CD14-positive monocyte (primary cell): ENCODE measurements at regions not wholly inside any gene's neighbourhood (a gene's known extent, or its start where the extent isn't known, plus 50 kb on each side); places are given as distances from the start of the nearest gene placed in this dataset.

Source experiments
- DNase-seq, 3 donors: peaks; one replicate each; pipeline ENCODE4 v3.0.0-alpha.2; 2011 to 2022
- H2AFZ ChIP-seq: 2 replicates; pipeline ENCODE4 v1.6.0; 2012; ENCODE audit warnings: mild to moderate bottlenecking, low read depth, low read length, inconsistent platforms; ENCODE audit not compliant: insufficient read depth, poor library complexity, severe bottlenecking
- H3K27ac ChIP-seq, 2 donors: 1 replicate in 1 of 2; 2 replicates in 1 of 2; pipeline ENCODE4 v1.5.1; 2012 to 2013; ENCODE audit warnings: low read length in 2 of 2, control low read depth in 1 of 2, inconsistent platforms in 1 of 2, low read depth in 1 of 2, mild to moderate bottlenecking in 1 of 2
- H3K27me3 ChIP-seq, 2 donors: one replicate each; pipeline versions ENCODE4 v1.6.0 to v1.6.1; 2011 to 2013; ENCODE audit warnings: low read length in 2 of 2; ENCODE audit not compliant: control insufficient read depth in 2 of 2, insufficient read depth in 2 of 2
- H3K36me3 ChIP-seq, 2 donors: replicated peaks in 1 of 2; 1 replicate in 1 of 2; 2 replicates in 1 of 2; pipeline versions ENCODE4 v1.5.1 to v1.6.1; 2012 to 2013; ENCODE audit warnings: low read length in 2 of 2, control low read depth in 1 of 2, inconsistent platforms in 1 of 2, mild to moderate bottlenecking in 1 of 2; ENCODE audit not compliant: insufficient read depth in 2 of 2, control insufficient read depth in 1 of 2
- H3K4me1 ChIP-seq, 2 donors: 1 replicate in 1 of 2; 2 replicates in 1 of 2; pipeline versions ENCODE4 v1.5.1 to v1.6.1; 2012 to 2013; ENCODE audit warnings: low read length in 2 of 2, control low read depth in 1 of 2, inconsistent platforms in 1 of 2, mild to moderate bottlenecking in 1 of 2, moderate library complexity in 1 of 2; ENCODE audit not compliant: insufficient read depth in 2 of 2, control insufficient read depth in 1 of 2
- H3K4me2 ChIP-seq: replicated peaks from 2 replicates; pipeline ENCODE3; 2012; ENCODE audit warnings: low read length, moderate library complexity, mild to moderate bottlenecking; ENCODE audit not compliant: poor library complexity, severe bottlenecking; ENCODE audit errors: extremely low read depth
- H3K4me3 ChIP-seq, 3 experiments: fragments of 200-600 bp in 1 of 3; sonication (generic) in 1 of 3; replicated peaks in 1 of 3; 1 replicate in 2 of 3; 2 replicates in 1 of 3; pipeline ENCODE4 v1.5.1; 2011 to 2013; ENCODE audit warnings: low read length in 3 of 3, mild to moderate bottlenecking in 3 of 3, control low read depth in 2 of 3, low read depth in 2 of 3, inconsistent platforms in 1 of 3, moderate library complexity in 1 of 3
- H3K79me2 ChIP-seq: 2 replicates; pipeline ENCODE4 v1.6.0; 2012; ENCODE audit warnings: mild to moderate bottlenecking, control low read depth, inconsistent platforms, low read length, moderate library complexity; ENCODE audit not compliant: insufficient read depth
- H3K9ac ChIP-seq: 2 replicates; pipeline ENCODE4 v1.6.0; 2017; ENCODE audit warnings: low read length, mild to moderate bottlenecking; ENCODE audit not compliant: insufficient read depth, poor library complexity, severe bottlenecking
- H3K9me3 ChIP-seq, 2 donors: replicated peaks in 1 of 2; 1 replicate in 1 of 2; 2 replicates in 1 of 2; pipeline versions ENCODE4 v1.5.1 to v1.6.1; 2012 to 2013; ENCODE audit warnings: low read length in 2 of 2, control low read depth in 1 of 2; ENCODE audit not compliant: control insufficient read depth in 1 of 2, insufficient read depth in 1 of 2
- H4K20me1 ChIP-seq: 2 replicates; pipeline ENCODE4 v1.6.0; 2012; ENCODE audit warnings: mild to moderate bottlenecking, low read length, control low read depth, moderate library complexity; ENCODE audit not compliant: insufficient read depth
- H3K27ac Mint-ChIP-seq, 7 donors: one replicate each; pipeline ENCODE4 v1.8.0; 2020; ENCODE audit warnings: mild to moderate bottlenecking in 7 of 7, mixed read lengths in 7 of 7, moderate library complexity in 6 of 7, inconsistent platforms in 2 of 7
- H3K27me3 Mint-ChIP-seq, 3 donors: one replicate each; pipeline ENCODE4 v1.8.0; 2021 to 2022; ENCODE audit warnings: low read depth in 3 of 3, mild to moderate bottlenecking in 3 of 3, mixed read lengths in 3 of 3, moderate library complexity in 3 of 3, inconsistent platforms in 1 of 3
- H3K36me3 Mint-ChIP-seq, 2 donors: one replicate each; pipeline ENCODE4 v1.8.0; 2020; ENCODE audit warnings: mixed read lengths in 2 of 2, inconsistent platforms in 1 of 2, mild to moderate bottlenecking in 1 of 2
- H3K4me1 Mint-ChIP-seq: one replicate; pipeline ENCODE4 v1.8.0; 2020; ENCODE audit warnings: mild to moderate bottlenecking, mixed read lengths
- H3K4me3 Mint-ChIP-seq, 2 donors: one replicate each; pipeline ENCODE4 v1.8.0; 2020; ENCODE audit warnings: mild to moderate bottlenecking in 2 of 2, mixed read lengths in 2 of 2, moderate library complexity in 1 of 2
- H3K9me3 Mint-ChIP-seq, 7 donors: one replicate each; pipeline ENCODE4 v1.8.0; 2020 to 2022; ENCODE audit warnings: mixed read lengths in 7 of 7, mild to moderate bottlenecking in 6 of 7, moderate library complexity in 6 of 7, inconsistent platforms in 2 of 7
- WGBS: methylation state at CpG from one replicate; pipeline ENCODE4 v1.1.5; 2013; ENCODE audit warnings: missing lambda C conversion rate; ENCODE audit not compliant: insufficient coverage; 5-methylcytosine and 5-hydroxymethylcytosine counted together
- intact Hi-C, 2 donors: fragments of 100-400 bp; cut with micrococcal nuclease; formaldehyde crosslinking; loops; one replicate each; pipeline versions ENCODE4 v1.15.0 to v1.15.1; 2023
- TF ChIP-seq, protein P1 (sequence below): fragments of 200-600 bp; IDR thresholded peaks from one replicate; pipeline ENCODE4 v1.8.0; 2022; ENCODE audit warnings: antibody characterized with exemption, mild to moderate bottlenecking

DNA sequence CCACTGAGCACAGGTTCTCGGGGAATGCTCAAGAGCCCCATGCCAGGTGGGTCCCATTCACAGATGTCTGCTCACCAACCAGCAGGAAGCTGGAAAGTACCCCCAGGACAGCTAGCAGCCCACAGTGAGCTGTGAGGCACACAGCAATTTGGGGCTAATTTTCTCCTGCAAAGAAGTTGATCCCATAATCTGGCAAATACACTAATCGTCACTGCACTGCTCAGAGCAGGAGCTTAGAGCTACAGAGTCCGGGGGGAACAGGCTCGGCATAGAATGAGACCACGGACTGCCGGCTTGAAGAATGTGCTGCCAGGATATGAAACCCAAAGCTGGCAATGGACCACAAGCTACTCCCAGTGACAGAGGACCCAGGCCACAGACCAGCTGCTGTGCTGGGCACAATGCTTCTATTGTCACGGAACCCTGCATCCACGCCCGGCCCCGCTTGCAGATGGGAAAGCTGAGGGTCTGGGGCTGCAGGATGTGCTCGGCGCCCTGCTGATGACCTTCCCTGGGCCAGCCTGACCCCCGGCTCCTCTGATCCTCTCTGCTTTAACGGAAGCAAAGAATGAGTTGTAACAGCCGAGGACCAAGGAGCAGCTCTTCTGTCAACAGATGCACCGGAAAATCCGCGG lies 239.7 kb downstream of the CTTN start:
- H3K9ac ChIP-seq: no peak overlapping the region
- H3K4me1 ChIP-seq: peaks cover 5 to 7% of the 10 kb centered on the region in 2 donors
- DNase-seq: no peak
- no peaks in the 10 kb centered on the region for H3K36me3 ChIP-seq
- no peak overlapping the region for H3K4me2 ChIP-seq
- no peaks in the 10 kb centered on the region for H3K9me3 Mint-ChIP-seq
- H3K27ac Mint-ChIP-seq: no peak overlapping the region
- H3K4me1 Mint-ChIP-seq: peaks cover 9% of the 10 kb centered on the region
- H3K4me3 Mint-ChIP-seq: no peak overlapping the region
- no peaks in the 10 kb centered on the region for H3K27me3 ChIP-seq
- intact Hi-C loops: no loop called here
- no peak overlapping the region for H3K27ac ChIP-seq
- H2AFZ ChIP-seq: no peak overlapping the region
- H3K4me3 ChIP-seq: no peak overlapping the region
- TF ChIP-seq, protein P1, sequence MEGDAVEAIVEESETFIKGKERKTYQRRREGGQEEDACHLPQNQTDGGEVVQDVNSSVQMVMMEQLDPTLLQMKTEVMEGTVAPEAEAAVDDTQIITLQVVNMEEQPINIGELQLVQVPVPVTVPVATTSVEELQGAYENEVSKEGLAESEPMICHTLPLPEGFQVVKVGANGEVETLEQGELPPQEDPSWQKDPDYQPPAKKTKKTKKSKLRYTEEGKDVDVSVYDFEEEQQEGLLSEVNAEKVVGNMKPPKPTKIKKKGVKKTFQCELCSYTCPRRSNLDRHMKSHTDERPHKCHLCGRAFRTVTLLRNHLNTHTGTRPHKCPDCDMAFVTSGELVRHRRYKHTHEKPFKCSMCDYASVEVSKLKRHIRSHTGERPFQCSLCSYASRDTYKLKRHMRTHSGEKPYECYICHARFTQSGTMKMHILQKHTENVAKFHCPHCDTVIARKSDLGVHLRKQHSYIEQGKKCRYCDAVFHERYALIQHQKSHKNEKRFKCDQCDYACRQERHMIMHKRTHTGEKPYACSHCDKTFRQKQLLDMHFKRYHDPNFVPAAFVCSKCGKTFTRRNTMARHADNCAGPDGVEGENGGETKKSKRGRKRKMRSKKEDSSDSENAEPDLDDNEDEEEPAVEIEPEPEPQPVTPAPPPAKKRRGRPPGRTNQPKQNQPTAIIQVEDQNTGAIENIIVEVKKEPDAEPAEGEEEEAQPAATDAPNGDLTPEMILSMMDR: no peak
- 90% methylated on average over 10 of the region's 18 CpGs for WGBS
- H3K36me3 Mint-ChIP-seq: no peaks in the 10 kb centered on the region
- no peaks in the 10 kb centered on the region for H4K20me1 ChIP-seq
- H3K79me2 ChIP-seq: no peaks in the 10 kb centered on the region
- peaks cover 0 to 3% (median 3%) of the 10 kb centered on the region in 3 donors for H3K27me3 Mint-ChIP-seq
- H3K9me3 ChIP-seq: no peaks in the 10 kb centered on the region

- H3K4me3 Mint-ChIP-seq: no peak overlapping the region
- Histone ChIP-seq H3K4me1 (peaks cover 5 to 7% of the 10 kb centered on the region in 2 donors), H3K27me3 (no peaks in the 10 kb centered on the region), H3K4me3 (no peak overlapping the region), H3K4me2 (no peak overlapping the region), H4K20me1 (no peaks in the 10 kb centered on the region), H3K79me2 (no peaks in the 10 kb centered on the region), H2AFZ (no peak overlapping the region), H3K9me3 (no peaks in the 10 kb centered on the region), H3K27ac (no peak overlapping the region), H3K36me3 (no peaks in the 10 kb centered on the region), H3K9ac (no peak overlapping the region)
- intact Hi-C loops: no loop called here
- no peak overlapping the region for H3K27ac Mint-ChIP-seq
- H3K27me3 Mint-ChIP-seq: peaks cover 1 to 9% (median 7%) of the 10 kb centered on the region in 3 donors
- TF ChIP-seq, protein P1: no peak
- DNase-seq: no peak
- 89% methylated on average over 4 of the region's 8 CpGs for WGBS
- H3K9me3 Mint-ChIP-seq: no peaks in the 10 kb centered on the region
- peaks cover 9% of the 10 kb centered on the region for H3K4me1 Mint-ChIP-seq
- H3K36me3 Mint-ChIP-seq: no peaks in the 10 kb centered on the region
Observed at GRCh38 chr11:70640408-70640807, 242.1 kb downstream of the CTTN start.
